ENCODE measurements at regions not wholly inside any gene's neighbourhood (a gene's known extent, or its start where the extent isn't known, plus 50 kb on each side); places are given as distances from the start of the nearest gene placed in this dataset.

DNA sequence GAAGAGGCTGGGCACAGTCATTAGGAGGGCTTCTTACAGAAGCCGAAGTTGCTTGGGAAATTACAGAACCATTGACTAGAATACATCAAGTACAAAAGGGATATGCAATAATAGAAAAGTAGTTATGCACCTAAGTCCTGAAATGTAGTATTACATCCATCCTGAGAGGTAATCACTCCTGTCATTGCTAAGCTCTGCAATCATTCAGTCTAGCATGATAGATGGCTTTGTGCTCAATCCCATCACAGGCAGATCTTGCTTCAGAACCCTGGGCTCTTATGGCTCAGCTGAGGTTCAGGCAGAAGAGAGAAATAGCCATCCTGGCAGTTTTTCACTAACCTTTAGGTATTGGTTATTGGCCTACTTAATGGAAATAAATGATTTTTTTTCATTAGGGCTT is 231.7 kb upstream of the AFF2 start:
- no peaks in the 10 kb centered on the region for H4K20me1 ChIP-seq (ENCODE audit: insufficient read depth)
- H3K27ac ChIP-seq (ENCODE audit: low read length), result peak overlapping the region; percentile 76
- H3K36me3 ChIP-seq (ENCODE audit: insufficient read depth, low read length), result no peaks in the 10 kb centered on the region
- H3K4me2 ChIP-seq (ENCODE audit: low read length), result peak overlapping the region; percentile 6
- no peaks in the 10 kb centered on the region for H3K79me2 ChIP-seq (replicated peaks; ENCODE audit: insufficient read depth, low read length)
- no peak overlapping the region for H3K9ac ChIP-seq (ENCODE audit: low read length)
- no peak overlapping the region for H3K4me3 ChIP-seq (ENCODE audit: low read length)
- TF ChIP-seq TAF1 (IDR thresholded peaks at IDR 0.05; ENCODE audit: low read depth) (no peak), RAD21 (conservative IDR thresholded peaks at IDR 0.05) (peak; percentile 19), REST (IDR thresholded peaks at IDR 0.05; ENCODE audit: borderline replicate concordance) (peak; percentile 24), SMC3 (conservative IDR thresholded peaks at IDR 0.05; ENCODE audit: poor library complexity) (peak; percentile 22), POLR2AphosphoS5 (IDR thresholded peaks at IDR 0.05) (peak; percentile 73), EP300 (conservative IDR thresholded peaks at IDR 0.05; ENCODE audit: poor library complexity, severe bottlenecking) (peak; percentile 85), EZH2 (IDR thresholded peaks at IDR 0.05; ENCODE audit: borderline replicate concordance, insufficient read depth, low read length, poor library complexity, severe bottlenecking) (no peak)
- H2AFZ ChIP-seq (ENCODE audit: low read depth, low read length), result no peak overlapping the region
- no peaks in the 10 kb centered on the region for H3K9me3 ChIP-seq (ENCODE audit: low read length)
- no peaks in the 10 kb centered on the region for H3F3A ChIP-seq (ENCODE audit: insufficient read depth, low read length, poor library complexity, severe bottlenecking)
- no peaks in the 10 kb centered on the region for H3K9me2 ChIP-seq (ENCODE audit: insufficient read depth, low read length)
- H3K27me3 ChIP-seq (ENCODE audit: insufficient read depth, low read depth, low read length), result no peaks in the 10 kb centered on the region

DNA sequence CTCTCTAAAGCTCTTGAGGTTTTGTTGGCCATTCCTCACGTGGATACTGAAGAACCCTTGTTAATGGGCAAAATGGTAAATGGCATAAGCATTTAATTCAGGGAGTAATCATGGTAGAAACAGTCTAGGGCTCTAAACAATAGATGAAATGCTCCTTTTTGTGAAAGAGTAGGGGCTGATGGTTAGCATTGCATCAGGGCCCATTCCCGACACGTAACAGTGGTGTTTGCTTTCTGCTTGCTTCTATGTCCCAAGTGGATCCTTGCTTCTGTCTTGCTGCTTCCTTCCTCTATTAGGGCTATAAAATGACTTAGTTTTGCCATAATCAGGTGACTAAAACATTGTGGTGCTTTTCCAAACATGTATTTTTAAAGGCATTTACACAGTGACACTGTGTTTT is 230.9 kb upstream of the AFF2 start:
- Histone ChIP-seq H3K4me3 (ENCODE audit: low read length) (no peak overlapping the region), H3K9me3 (ENCODE audit: low read length) (no peaks in the 10 kb centered on the region), H3K36me3 (ENCODE audit: insufficient read depth, low read length) (no peaks in the 10 kb centered on the region), H3F3A (ENCODE audit: insufficient read depth, low read length, poor library complexity, severe bottlenecking) (no peaks in the 10 kb centered on the region), H3K9ac (ENCODE audit: low read length) (no peak overlapping the region), H2AFZ (ENCODE audit: low read depth, low read length) (no peak overlapping the region), H4K20me1 (ENCODE audit: insufficient read depth) (no peaks in the 10 kb centered on the region), H3K79me2 (replicated peaks; ENCODE audit: insufficient read depth, low read length) (no peaks in the 10 kb centered on the region), H3K27me3 (ENCODE audit: insufficient read depth, low read depth, low read length) (no peaks in the 10 kb centered on the region), H3K4me2 (ENCODE audit: low read length) (no peak overlapping the region), H3K27ac (ENCODE audit: low read length) (peak overlapping the region; percentile 76), H3K9me2 (ENCODE audit: insufficient read depth, low read length) (no peaks in the 10 kb centered on the region)
- TF ChIP-seq POLR2AphosphoS5 (IDR thresholded peaks at IDR 0.05), result no peak
- no peak for TF ChIP-seq EZH2 (IDR thresholded peaks at IDR 0.05; ENCODE audit: borderline replicate concordance, insufficient read depth, low read length, poor library complexity, severe bottlenecking)
- TF ChIP-seq SMC3 (conservative IDR thresholded peaks at IDR 0.05; ENCODE audit: poor library complexity), result no peak
- TF ChIP-seq REST (IDR thresholded peaks at IDR 0.05; ENCODE audit: borderline replicate concordance), result no peak
- TF ChIP-seq RAD21 (conservative IDR thresholded peaks at IDR 0.05), result no peak
- TF ChIP-seq, protein P1, sequence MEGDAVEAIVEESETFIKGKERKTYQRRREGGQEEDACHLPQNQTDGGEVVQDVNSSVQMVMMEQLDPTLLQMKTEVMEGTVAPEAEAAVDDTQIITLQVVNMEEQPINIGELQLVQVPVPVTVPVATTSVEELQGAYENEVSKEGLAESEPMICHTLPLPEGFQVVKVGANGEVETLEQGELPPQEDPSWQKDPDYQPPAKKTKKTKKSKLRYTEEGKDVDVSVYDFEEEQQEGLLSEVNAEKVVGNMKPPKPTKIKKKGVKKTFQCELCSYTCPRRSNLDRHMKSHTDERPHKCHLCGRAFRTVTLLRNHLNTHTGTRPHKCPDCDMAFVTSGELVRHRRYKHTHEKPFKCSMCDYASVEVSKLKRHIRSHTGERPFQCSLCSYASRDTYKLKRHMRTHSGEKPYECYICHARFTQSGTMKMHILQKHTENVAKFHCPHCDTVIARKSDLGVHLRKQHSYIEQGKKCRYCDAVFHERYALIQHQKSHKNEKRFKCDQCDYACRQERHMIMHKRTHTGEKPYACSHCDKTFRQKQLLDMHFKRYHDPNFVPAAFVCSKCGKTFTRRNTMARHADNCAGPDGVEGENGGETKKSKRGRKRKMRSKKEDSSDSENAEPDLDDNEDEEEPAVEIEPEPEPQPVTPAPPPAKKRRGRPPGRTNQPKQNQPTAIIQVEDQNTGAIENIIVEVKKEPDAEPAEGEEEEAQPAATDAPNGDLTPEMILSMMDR (IDR thresholded peaks at IDR 0.05; ENCODE audit: poor library complexity, severe bottlenecking), result no peak
- no peak for TF ChIP-seq TAF1 (IDR thresholded peaks at IDR 0.05; ENCODE audit: low read depth)
- TF ChIP-seq EP300 (conservative IDR thresholded peaks at IDR 0.05; ENCODE audit: poor library complexity, severe bottlenecking), result no peak
- no peak for TF ChIP-seq MXI1 (conservative IDR thresholded peaks at IDR 0.05; ENCODE audit: poor library complexity, severe bottlenecking)

Data from neural cell (in vitro differentiated cells).